ENCODE measurements at regions not wholly inside any gene's neighbourhood (a gene's known extent, or its start where the extent isn't known, plus 50 kb on each side); places are given as distances from the start of the nearest gene placed in this dataset.

GRCh38 chr3:27797773-27798172, 75.7 kb upstream of the EOMES start:
- TF ChIP-seq CTCF (conservative IDR thresholded peaks at IDR 0.05) (no peak), EZH2 (IDR thresholded peaks at IDR 0.05; ENCODE audit: low read depth) (no peak)
